Gastroesophageal sphincter (tissue), 4 donors: ENCODE measurements at regions not wholly inside any gene's neighbourhood (a gene's known extent, or its start where the extent isn't known, plus 50 kb on each side); places are given as distances from the start of the nearest gene placed in this dataset.

Source experiments
- ATAC-seq: fragments of 150-250 bp; one replicate; pipeline ENCODE4 v1.9.1; 2016; ENCODE audit warnings: mild to moderate bottlenecking, moderate library complexity
- H3K27ac ChIP-seq, 4 donors: fragments of 200-600 bp; sonication (generic) in 3 of 4; 1 replicate in 3 of 4; 2 replicates in 1 of 4; pipeline ENCODE4 v1.5.1; 2016 to 2019
- H3K27me3 ChIP-seq: fragments of 200-600 bp; sonication (generic); one replicate; pipeline ENCODE4 v1.5.1; 2019
- H3K36me3 ChIP-seq, 2 donors: fragments of 200-600 bp; sonication (generic); one replicate each; pipeline ENCODE4 v1.5.1; 2019; ENCODE audit warnings: control low read depth in 1 of 2
- H3K4me1 ChIP-seq, 3 donors: fragments of 200-600 bp; sonication (generic); 1 replicate in 2 of 3; 2 replicates in 1 of 3; pipeline ENCODE4 v1.5.1; 2016 to 2019; ENCODE audit warnings: control low read depth in 2 of 3
- H3K4me3 ChIP-seq, 2 donors: fragments of 200-600 bp; sonication (generic); one replicate each; pipeline ENCODE4 v1.5.1; 2019; ENCODE audit warnings: mild to moderate bottlenecking in 1 of 2, moderate library complexity in 1 of 2
- H3K9me3 ChIP-seq, 3 donors: fragments of 200-600 bp; sonication (generic); one replicate each; pipeline ENCODE4 v1.5.1; 2017 to 2019; ENCODE audit warnings: control low read depth in 2 of 3
- CTCF ChIP-seq, 4 experiments: fragments of 200-600 bp in 2 of 4; fragments of 450-650 bp in 2 of 4; sonication (generic) in 1 of 4; IDR thresholded peaks; one replicate each; pipeline ENCODE4 v1.5.1; 2017 to 2019; ENCODE audit warnings: antibody characterized with exemption in 4 of 4, mild to moderate bottlenecking in 2 of 4, moderate library complexity in 2 of 4
- EP300 ChIP-seq: sonication (generic); formaldehyde crosslinking; IDR thresholded peaks from one replicate; pipeline ENCODE4 v1.6.1; 2017; ENCODE audit warnings: antibody characterized with exemption, mild to moderate bottlenecking
- POLR2A ChIP-seq, 2 donors: fragments of 450-650 bp; IDR thresholded peaks; one replicate each; pipeline ENCODE4 v1.6.1; 2017; ENCODE audit warnings: antibody characterized with exemption in 2 of 2, mild to moderate bottlenecking in 2 of 2, moderate library complexity in 1 of 2
- POLR2AphosphoS5 ChIP-seq: sonication (generic); formaldehyde crosslinking; IDR thresholded peaks from one replicate; pipeline ENCODE4 v1.6.1; 2017; ENCODE audit warnings: antibody characterized with exemption
- WGBS, 2 donors: methylation state at CpG; one replicate each; pipeline ENCODE4 v1.1.5; 2018; ENCODE audit warnings: low coverage in 1 of 2; 5-methylcytosine and 5-hydroxymethylcytosine counted together

- H3K36me3 ChIP-seq: no peaks in the 10 kb centered on the region
Measured at GRCh38 chr4:35739308-35739707, 505.0 kb downstream of the ARAP2 start.

GRCh38 chr4:35754047-35754446 is 490.3 kb downstream of the ARAP2 start:
- Histone ChIP-seq H3K27me3 (no peaks in the 10 kb centered on the region), H3K9me3 (no peaks in the 10 kb centered on the region), H3K4me3 (no peak overlapping the region), H3K36me3 (no peaks in the 10 kb centered on the region), H3K27ac (no peak overlapping the region), H3K4me1 (no peaks in the 10 kb centered on the region)
- no peak for TF ChIP-seq CTCF (IDR thresholded peaks at IDR 0.05)
- no peak for TF ChIP-seq EP300
- TF ChIP-seq POLR2AphosphoS5: no peak
- TF ChIP-seq POLR2A (IDR thresholded peaks at IDR 0.05): no peak
- no peak for ATAC-seq

More at GRCh38 chr4:35739308-35739707, 505.0 kb downstream of the ARAP2 start:
- Histone ChIP-seq H3K27me3 (no peaks in the 10 kb centered on the region), H3K4me3 (no peak overlapping the region), H3K27ac (no peak overlapping the region), H3K9me3 (peaks cover 0 to 18% (median 0%) of the 10 kb centered on the region in 3 donors), H3K4me1 (no peaks in the 10 kb centered on the region)
- 66 to 76% methylated on average over 3 of the region's 3 CpGs for WGBS, 2 donors
- no peak for TF ChIP-seq EP300
- no peak for TF ChIP-seq POLR2AphosphoS5
- TF ChIP-seq CTCF (IDR thresholded peaks at IDR 0.05): no peak
- TF ChIP-seq POLR2A (IDR thresholded peaks at IDR 0.05): no peak
- no peak for ATAC-seq

- Histone ChIP-seq H3K9me3 (no peaks in the 10 kb centered on the region), H3K36me3 (no peaks in the 10 kb centered on the region), H3K27me3 (no peaks in the 10 kb centered on the region), H3K4me3 (no peak overlapping the region), H3K27ac (no peak overlapping the region), H3K4me1 (no peaks in the 10 kb centered on the region)
- WGBS, 2 donors: 25 to 38% methylated on average over 1 of the region's 1 CpG
- TF ChIP-seq EP300: no peak
- TF ChIP-seq POLR2AphosphoS5: no peak
- no peak for TF ChIP-seq POLR2A (IDR thresholded peaks at IDR 0.05)
- no peak for TF ChIP-seq CTCF (IDR thresholded peaks at IDR 0.05)
- no peak for ATAC-seq
Measured at GRCh38 chr4:35757836-35758235, 486.5 kb downstream of the ARAP2 start.

GRCh38 chr4:35760807-35761206 is 483.5 kb downstream of the ARAP2 start:
- Histone ChIP-seq H3K36me3 (no peaks in the 10 kb centered on the region), H3K27ac (no peak overlapping the region), H3K4me1 (no peaks in the 10 kb centered on the region), H3K27me3 (no peaks in the 10 kb centered on the region), H3K4me3 (no peak overlapping the region), H3K9me3 (no peaks in the 10 kb centered on the region)
- TF ChIP-seq EP300: no peak
- TF ChIP-seq POLR2AphosphoS5: no peak
- no peak for TF ChIP-seq CTCF (IDR thresholded peaks at IDR 0.05)
- TF ChIP-seq POLR2A (IDR thresholded peaks at IDR 0.05): no peak
- no peak for ATAC-seq
- 40% methylated on average over 2 of the region's 4 CpGs; no CpG with 5 or more reads in 1 of the 2 donors for WGBS, 2 donors

- H3K27ac ChIP-seq: no peak overlapping the region
- H3K27me3 ChIP-seq: no peaks in the 10 kb centered on the region
- no peaks in the 10 kb centered on the region for H3K4me1 ChIP-seq
- H3K9me3 ChIP-seq: no peaks in the 10 kb centered on the region
- WGBS, 2 donors: 20 to 25% methylated on average over 2 of the region's 2 CpGs
- H3K36me3 ChIP-seq: no peaks in the 10 kb centered on the region
- no peak for ATAC-seq
- no peak overlapping the region for H3K4me3 ChIP-seq
- TF ChIP-seq POLR2A (IDR thresholded peaks at IDR 0.05) (no peak), POLR2AphosphoS5 (no peak), CTCF (IDR thresholded peaks at IDR 0.05) (no peak), EP300 (no peak)
Measured at GRCh38 chr4:35771571-35771970, 472.7 kb downstream of the ARAP2 start.
